ENCODE measurements at regions not wholly inside any gene's neighbourhood (a gene's known extent, or its start where the extent isn't known, plus 50 kb on each side); places are given as distances from the start of the nearest gene placed in this dataset.
"Not testable (repeated sequence)": the region's sequence is repeated elsewhere in the genome, so short reads cannot be mapped to it uniquely, and the experiment has no call there.

- DNase-seq (ENCODE audit: low read depth, low spot score) = peak; percentile 7
These were observed 437.5 kb upstream of the RGS17 start for GRCh38 chr6:153568628-153569027.

- no peak for DNase-seq (ENCODE audit: low read depth, low spot score)
These were observed 433.7 kb upstream of the RGS17 start for GRCh38 chr6:153564803-153565202.

GRCh38 chr6:153563001-153563400 is 431.9 kb upstream of the RGS17 start:
- DNase-seq (ENCODE audit: low read depth, low spot score) = no peak

GRCh38 chr6:153553627-153554026 is 422.5 kb upstream of the RGS17 start:
- no peak for DNase-seq (ENCODE audit: low read depth, low spot score)

GRCh38 chr6:153539602-153540001 is 408.5 kb upstream of the RGS17 start:
- no peak for DNase-seq (ENCODE audit: low read depth, low spot score)

GRCh38 chr6:153538491-153538890 is 407.4 kb upstream of the RGS17 start:
- DNase-seq (ENCODE audit: low read depth, low spot score) = no peak

GRCh38 chr6:153537422-153537821 is 406.3 kb upstream of the RGS17 start:
- no peak for DNase-seq (ENCODE audit: low read depth, low spot score)

- no peak for DNase-seq (ENCODE audit: low read depth, low spot score)
These were observed 395.4 kb upstream of the RGS17 start for GRCh38 chr6:153526479-153526878.

GRCh38 chr6:153525998-153526397 is 394.9 kb upstream of the RGS17 start:
- no peak for DNase-seq (ENCODE audit: low read depth, low spot score)

GRCh38 chr6:153523390-153523789 is 392.3 kb upstream of the RGS17 start:
- DNase-seq (ENCODE audit: low read depth, low spot score) = no peak

GRCh38 chr6:153511896-153512496 is 380.9 kb upstream of the RGS17 start:
- no peak for DNase-seq (ENCODE audit: low read depth, low spot score)

- DNase-seq (ENCODE audit: low read depth, low spot score) = no peak
These were observed 372.7 kb upstream of the RGS17 start for GRCh38 chr6:153503810-153504209.

- DNase-seq (ENCODE audit: low read depth, low spot score) = no peak
These were observed 362.4 kb upstream of the RGS17 start for GRCh38 chr6:153493501-153493900.

GRCh38 chr6:153489479-153489878 is 358.4 kb upstream of the RGS17 start:
- no peak for DNase-seq (ENCODE audit: low read depth, low spot score)

GRCh38 chr6:153488267-153488666 is 357.2 kb upstream of the RGS17 start:
- no peak for DNase-seq (ENCODE audit: low read depth, low spot score)

GRCh38 chr6:153485072-153485471 is 354.0 kb upstream of the RGS17 start:
- no peak for DNase-seq (ENCODE audit: low read depth, low spot score)

- DNase-seq (ENCODE audit: low read depth, low spot score) = no peak
These were observed 353.0 kb upstream of the RGS17 start for GRCh38 chr6:153484056-153484455.

GRCh38 chr6:153476243-153476642 is 345.2 kb upstream of the RGS17 start:
- DNase-seq (ENCODE audit: low read depth, low spot score) = no peak

- DNase-seq (ENCODE audit: low read depth, low spot score) = no peak
These were observed 334.0 kb upstream of the RGS17 start for GRCh38 chr6:153465050-153465449.

- no peak for DNase-seq (ENCODE audit: low read depth, low spot score)
These were observed 318.2 kb upstream of the RGS17 start for GRCh38 chr6:153449279-153449678.

GRCh38 chr6:153442749-153443148 is 311.7 kb upstream of the RGS17 start:
- DNase-seq (ENCODE audit: low read depth, low spot score) = not testable (repeated sequence)

GRCh38 chr6:153442096-153442495 is 311.0 kb upstream of the RGS17 start:
- DNase-seq (ENCODE audit: low read depth, low spot score) = no peak

- no peak for DNase-seq (ENCODE audit: low read depth, low spot score)
These were observed 306.1 kb upstream of the RGS17 start for GRCh38 chr6:153437193-153437592.

GRCh38 chr6:153436351-153436750 is 305.3 kb upstream of the RGS17 start:
- DNase-seq (ENCODE audit: low read depth, low spot score) = no peak
